HTR-8/SVneo (cell line): ENCODE measurements at regions not wholly inside any gene's neighbourhood (a gene's known extent, or its start where the extent isn't known, plus 50 kb on each side); places are given as distances from the start of the nearest gene placed in this dataset.
A peak's percentile ranks its signal among the peaks of the same experiment; 100 is the strongest.
"Not testable (repeated sequence)": the region's sequence is repeated elsewhere in the genome, so short reads cannot be mapped to it uniquely, and the experiment has no call there.

Experiments used
- DNase-seq: peaks from one replicate; pipeline ENCODE4 v3.0.0; 2011; ENCODE audit warnings: low spot score, mixed read lengths; ENCODE audit not compliant: insufficient read length
- FAIRE-seq: peaks from 2 replicates; lab custom pipeline; 2011; peaks lifted over from hg19 to GRCh38; lab: Jason Lieb, UNC

- DNase-seq (no peak), FAIRE-seq (no peak)
These were observed 75.6 kb upstream of the UXS1 start for GRCh38 chr2:106269591-106270291.

GRCh38 chr2:106267997-106268396 lies 73.9 kb upstream of the UXS1 start:
- no peak for FAIRE-seq
- DNase-seq: no peak

- no peak for FAIRE-seq
- DNase-seq: no peak
These were observed 67.8 kb upstream of the UXS1 start for GRCh38 chr2:106261871-106262321.

GRCh38 chr2:106258859-106259258 lies 64.8 kb upstream of the UXS1 start:
- not testable (repeated sequence) for DNase-seq, FAIRE-seq

- no peak for FAIRE-seq
- DNase-seq: no peak
These were observed 63.7 kb upstream of the UXS1 start for GRCh38 chr2:106257830-106258229.

GRCh38 chr2:106257135-106257534 lies 63.0 kb upstream of the UXS1 start:
- DNase-seq (no peak), FAIRE-seq (no peak)

GRCh38 chr2:106249157-106249828 lies 55.2 kb upstream of the UXS1 start:
- FAIRE-seq: peak; percentile 20
- not testable (repeated sequence) for DNase-seq

- not testable (repeated sequence) for DNase-seq
- FAIRE-seq: peak; percentile 44
These were observed 54.5 kb upstream of the UXS1 start for GRCh38 chr2:106248548-106249151.
